ENCODE measurements at regions not wholly inside any gene's neighbourhood (a gene's known extent, or its start where the extent isn't known, plus 50 kb on each side); places are given as distances from the start of the nearest gene placed in this dataset.

DNA sequence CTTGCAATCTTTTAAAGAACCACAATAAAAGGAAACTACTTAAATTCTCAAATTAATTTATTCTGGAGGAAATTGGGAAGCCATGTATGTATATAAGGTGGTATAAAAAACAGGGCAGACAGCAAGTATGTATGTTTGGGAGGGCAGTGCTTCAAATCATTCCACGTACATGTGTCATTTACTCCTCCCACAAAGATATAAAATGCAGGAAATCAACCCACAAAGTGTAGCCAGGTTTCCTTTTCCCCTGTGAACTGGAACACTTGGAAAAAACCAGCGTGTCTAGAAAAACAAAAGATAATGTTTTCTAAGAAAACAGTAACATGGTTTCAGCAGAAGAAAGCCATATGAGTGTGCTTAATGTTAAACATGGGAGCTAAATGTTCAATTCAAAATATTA, 156.7 kb upstream of the FAM47A start:
- TF ChIP-seq CTCF (conservative IDR thresholded peaks at IDR 0.05; ENCODE audit: low read length) (no peak), EZH2phosphoT487 (IDR thresholded peaks at IDR 0.05; ENCODE audit: borderline replicate concordance) (no peak)
